Psoas muscle (tissue), 7 donors: ENCODE measurements at regions not wholly inside any gene's neighbourhood (a gene's known extent, or its start where the extent isn't known, plus 50 kb on each side); places are given as distances from the start of the nearest gene placed in this dataset.
A peak's percentile ranks its signal among the peaks of the same experiment; 100 is the strongest.

Experiments used
- ATAC-seq, 4 donors: fragments of 200-7000 bp; cut with Tn5 transposase; one replicate each; pipeline ENCODE4 v1.9.1; 2020; ENCODE audit warnings: moderate library complexity in 3 of 4, mild to moderate bottlenecking in 2 of 4
- DNase-seq, 2 donors: peaks; one replicate each; pipeline ENCODE4 v3.0.0-alpha.2; 2020
- H3K27ac ChIP-seq: fragments of 200-600 bp; one replicate; pipeline ENCODE4 v1.8.0; 2022
- H3K27me3 ChIP-seq, 3 donors: fragments of 200-600 bp in 1 of 3; one replicate each; pipeline versions ENCODE4 v1.6.1 to v1.8.0; 2013 to 2022; ENCODE audit warnings: low read length in 2 of 3, mild to moderate bottlenecking in 2 of 3, moderate library complexity in 1 of 3; ENCODE audit not compliant: insufficient read depth in 3 of 3
- H3K36me3 ChIP-seq, 2 donors: fragments of 200-600 bp in 1 of 2; one replicate each; pipeline versions ENCODE4 v1.6.1 to v1.8.0; 2013 to 2022; ENCODE audit warnings: low read depth in 1 of 2, mild to moderate bottlenecking in 1 of 2, moderate library complexity in 1 of 2; ENCODE audit not compliant: insufficient read depth in 1 of 2
- H3K4me1 ChIP-seq: fragments of 200-600 bp; one replicate; pipeline ENCODE4 v1.8.0; 2022
- H3K4me3 ChIP-seq: fragments of 200-600 bp; one replicate; pipeline ENCODE4 v1.8.0; 2022; ENCODE audit warnings: mild to moderate bottlenecking
- H3K9me3 ChIP-seq: fragments of 200-600 bp; one replicate; pipeline ENCODE4 v1.8.0; 2022
- WGBS, 3 donors: extraction: QIAGEN DNeasy Blood & Tissue Kit; methylation state at CpG; one replicate each; pipeline versions ENCODE4 v1.1.6 to v1.1.7; 2013; 5-methylcytosine and 5-hydroxymethylcytosine counted together
- intact Hi-C, 2 donors: fragments of 100-400 bp; cut with DNase I; formaldehyde crosslinking; loops; one replicate each; pipeline versions ENCODE4 v1.11.0 to v1.14.2; 2022
- TF ChIP-seq, protein P1 (sequence below): fragments of 200-600 bp; IDR thresholded peaks from one replicate; pipeline ENCODE4 v1.8.0; 2022; ENCODE audit warnings: antibody characterized with exemption
- donor health status: healthy with polysubstance abuse.
- donor health status: DM: no; HTN: no; CAD: no; lungs with moderate emphysema.
- donor health status: Bipolar disorder and iron deficiency.
- donor health status: healthy.
- donor health status: DM: yes; HTN: yes; CAD: no.
- donor health status: DM: no; HTN: no; CAD: no.
- donor health status: DM: yes; HTN: yes; CAD: no.

DNA sequence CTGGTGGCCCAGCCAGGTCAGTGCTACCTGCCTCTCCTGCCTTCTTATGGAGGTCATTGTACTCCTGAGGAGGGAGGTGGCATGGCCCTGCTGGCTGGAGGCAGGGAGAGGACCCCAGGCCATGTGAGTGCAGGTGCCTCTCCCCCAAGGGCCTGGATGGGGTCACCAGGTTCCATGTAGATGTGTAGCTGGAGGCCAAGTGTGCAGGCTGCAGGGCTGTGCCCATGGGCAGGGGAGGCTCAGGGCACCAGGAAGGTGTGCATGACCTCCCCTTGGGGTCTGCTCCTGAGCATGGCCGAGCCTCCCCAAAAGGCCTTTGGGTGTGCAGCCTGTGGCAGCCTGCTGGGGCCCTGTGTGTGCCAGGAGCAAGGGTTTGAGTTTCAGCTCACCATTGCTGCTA is 128.1 kb upstream of the HDAC4 start:
- TF ChIP-seq, protein P1, sequence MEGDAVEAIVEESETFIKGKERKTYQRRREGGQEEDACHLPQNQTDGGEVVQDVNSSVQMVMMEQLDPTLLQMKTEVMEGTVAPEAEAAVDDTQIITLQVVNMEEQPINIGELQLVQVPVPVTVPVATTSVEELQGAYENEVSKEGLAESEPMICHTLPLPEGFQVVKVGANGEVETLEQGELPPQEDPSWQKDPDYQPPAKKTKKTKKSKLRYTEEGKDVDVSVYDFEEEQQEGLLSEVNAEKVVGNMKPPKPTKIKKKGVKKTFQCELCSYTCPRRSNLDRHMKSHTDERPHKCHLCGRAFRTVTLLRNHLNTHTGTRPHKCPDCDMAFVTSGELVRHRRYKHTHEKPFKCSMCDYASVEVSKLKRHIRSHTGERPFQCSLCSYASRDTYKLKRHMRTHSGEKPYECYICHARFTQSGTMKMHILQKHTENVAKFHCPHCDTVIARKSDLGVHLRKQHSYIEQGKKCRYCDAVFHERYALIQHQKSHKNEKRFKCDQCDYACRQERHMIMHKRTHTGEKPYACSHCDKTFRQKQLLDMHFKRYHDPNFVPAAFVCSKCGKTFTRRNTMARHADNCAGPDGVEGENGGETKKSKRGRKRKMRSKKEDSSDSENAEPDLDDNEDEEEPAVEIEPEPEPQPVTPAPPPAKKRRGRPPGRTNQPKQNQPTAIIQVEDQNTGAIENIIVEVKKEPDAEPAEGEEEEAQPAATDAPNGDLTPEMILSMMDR, result no peak
- H3K9me3 ChIP-seq, result no peaks in the 10 kb centered on the region
- H3K27me3 ChIP-seq, result no peaks in the 10 kb centered on the region
- WGBS, 3 donors, result 94 to 100% (median 100%) methylated on average over 1 of the region's 1 CpG
- intact Hi-C loops, result no loop called here
- no peak overlapping the region for H3K27ac ChIP-seq
- DNase-seq, result peak in 1 of 2 donors; percentile 27
- no peak overlapping the region for H3K4me3 ChIP-seq
- no peak for ATAC-seq
- H3K4me1 ChIP-seq, result peaks cover 10% of the 10 kb centered on the region
- no peaks in the 10 kb centered on the region for H3K36me3 ChIP-seq

DNA sequence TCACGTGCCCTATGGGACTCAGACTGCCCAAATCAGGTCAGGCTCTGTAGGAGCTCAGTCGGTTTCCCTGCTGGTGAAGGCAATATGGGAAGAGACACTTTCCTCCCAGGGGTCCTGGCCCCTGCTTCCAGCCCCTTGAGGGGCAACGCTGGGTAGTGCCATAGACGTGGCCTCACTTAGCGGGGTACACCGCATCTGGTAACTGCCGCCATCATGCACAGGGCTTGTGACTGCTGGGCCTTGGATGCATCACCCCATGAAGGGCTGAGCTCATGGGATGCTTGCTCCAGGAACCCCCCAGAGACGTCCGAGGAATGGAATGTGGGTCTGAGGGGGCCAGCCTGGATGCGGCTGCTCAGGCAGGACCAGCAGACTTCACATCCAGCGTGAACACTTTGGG is 127.3 kb upstream of the HDAC4 start:
- WGBS, 3 donors, result 91 to 95% (median 91%) methylated on average over 11 of the region's 11 CpGs
- Histone ChIP-seq H3K27me3 (no peaks in the 10 kb centered on the region), H3K27ac (no peak overlapping the region), H3K4me3 (no peak overlapping the region), H3K36me3 (no peaks in the 10 kb centered on the region), H3K4me1 (peaks cover 6% of the 10 kb centered on the region), H3K9me3 (no peaks in the 10 kb centered on the region)
- no peak for ATAC-seq
- DNase-seq, result peak in 1 of 2 donors; percentile 30
- intact Hi-C loops, result no loop called here
- TF ChIP-seq, protein P1, result no peak

DNA sequence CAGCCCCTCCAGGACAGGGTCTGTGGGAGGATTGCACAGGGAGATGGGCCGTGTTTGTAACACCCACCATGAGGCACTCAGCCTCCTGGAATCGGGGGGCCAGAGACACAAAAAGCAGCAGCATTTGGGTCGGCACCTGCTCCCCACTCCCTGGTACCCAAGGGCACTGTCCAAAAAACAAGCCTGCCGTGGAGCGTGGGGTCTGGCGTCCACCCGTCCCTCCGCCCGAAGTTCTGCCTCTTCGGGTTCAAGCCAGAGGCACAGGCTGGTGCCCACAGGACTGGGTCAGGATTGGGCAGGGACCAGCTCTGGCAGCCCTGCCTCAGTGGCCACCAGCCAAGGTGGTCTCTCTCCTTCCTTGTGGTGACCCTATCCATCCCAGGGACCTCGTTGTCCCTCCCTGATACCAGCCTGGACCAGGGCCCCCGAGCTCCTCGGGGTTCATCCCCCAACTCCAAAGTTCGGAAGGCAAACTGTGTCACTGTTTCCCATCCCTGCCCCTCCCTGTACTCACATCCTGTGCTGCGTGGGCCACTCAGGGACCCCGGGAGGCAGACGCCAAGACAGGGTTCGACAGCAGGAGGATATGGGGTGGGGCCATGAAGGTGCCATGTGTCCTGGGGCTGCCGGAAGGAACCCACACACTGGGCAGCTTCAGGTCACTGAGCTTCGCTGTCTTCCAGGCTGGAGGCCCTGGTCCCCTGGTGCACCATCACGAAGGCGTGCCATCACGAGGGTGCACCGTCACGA is 126.0 kb upstream of the HDAC4 start:
- Histone ChIP-seq H3K4me3 (no peak overlapping the region), H3K27me3 (no peaks in the 10 kb centered on the region), H3K36me3 (no peaks in the 10 kb centered on the region), H3K9me3 (no peaks in the 10 kb centered on the region), H3K4me1 (peaks cover 3% of the 10 kb centered on the region), H3K27ac (no peak overlapping the region)
- intact Hi-C loops, result no loop called here
- TF ChIP-seq, protein P1, result no peak
- ATAC-seq, result no peak
- 81 to 88% (median 86%) methylated on average over 24 to 25 of the region's 25 CpGs for WGBS, 3 donors
- peak in 1 of 2 donors; percentile 27 for DNase-seq

DNA sequence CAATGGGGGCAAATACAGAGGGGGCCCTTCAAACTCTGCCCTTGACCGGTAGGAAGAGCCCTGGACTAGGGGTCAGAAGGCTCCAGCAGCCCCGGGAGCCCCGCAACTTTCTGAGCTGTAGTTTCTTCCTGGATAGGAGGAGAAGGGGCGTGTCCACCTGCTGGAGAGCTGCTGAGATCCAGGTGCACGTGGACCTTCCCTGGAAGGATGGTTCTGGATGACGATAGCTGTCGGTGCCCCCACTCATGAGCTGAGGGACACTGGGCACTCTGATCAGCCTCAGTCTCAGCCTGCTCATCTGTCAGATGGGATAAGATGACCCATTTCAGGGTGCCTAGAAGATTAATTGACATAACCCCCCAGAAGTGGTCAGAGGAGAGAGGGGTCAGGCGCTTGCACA is 125.2 kb upstream of the HDAC4 start:
- TF ChIP-seq, protein P1, result no peak
- Histone ChIP-seq H3K27me3 (no peaks in the 10 kb centered on the region), H3K4me3 (no peak overlapping the region), H3K36me3 (no peaks in the 10 kb centered on the region), H3K4me1 (peaks cover 7% of the 10 kb centered on the region), H3K9me3 (no peaks in the 10 kb centered on the region), H3K27ac (no peak overlapping the region)
- no peak for DNase-seq
- WGBS, 3 donors, result 75 to 88% (median 81%) methylated on average over 8 of the region's 8 CpGs
- intact Hi-C loops, result no loop called here
- no peak for ATAC-seq

DNA sequence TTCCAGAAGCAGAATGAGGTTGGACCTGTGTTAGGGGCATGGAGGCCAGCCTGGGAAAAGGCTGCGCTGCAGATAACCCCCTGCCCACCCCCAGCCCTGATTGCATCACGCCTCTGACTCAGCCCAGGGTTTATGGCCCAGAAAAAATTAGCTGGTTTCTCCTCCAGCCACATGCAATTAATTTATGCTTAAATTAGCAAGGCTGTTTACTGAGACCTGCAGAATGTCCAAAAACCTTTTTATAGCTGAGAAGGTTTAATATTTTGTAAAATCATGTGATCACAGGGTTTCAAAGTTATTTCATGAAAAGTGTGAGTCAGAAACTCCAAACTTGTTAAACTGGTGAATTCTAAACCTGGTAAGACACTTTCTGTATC is 123.1 kb upstream of the HDAC4 start:
- H3K27ac ChIP-seq, result no peak overlapping the region
- H3K4me3 ChIP-seq, result no peak overlapping the region
- ATAC-seq, result no peak
- H3K27me3 ChIP-seq, result no peaks in the 10 kb centered on the region
- 41 to 82% (median 63%) methylated on average over 2 of the region's 2 CpGs for WGBS, 3 donors
- intact Hi-C loops, result no loop called here
- peak in 1 of 2 donors; percentile 3 for DNase-seq
- no peaks in the 10 kb centered on the region for H3K36me3 ChIP-seq
- H3K9me3 ChIP-seq, result no peaks in the 10 kb centered on the region
- TF ChIP-seq, protein P1, result no peak
- peaks cover 7% of the 10 kb centered on the region for H3K4me1 ChIP-seq
